Tibial nerve (tissue), 4 donors: ENCODE measurements at regions not wholly inside any gene's neighbourhood (a gene's known extent, or its start where the extent isn't known, plus 50 kb on each side); places are given as distances from the start of the nearest gene placed in this dataset. TPM values are rescaled to one million over a fixed set of nuclear protein-coding genes. Genes with fewer than 3 reads are reported as not detected.
"Not testable (repeated sequence)": the region's sequence is repeated elsewhere in the genome, so short reads cannot be mapped to it uniquely, and the experiment has no call there.

Experiments
- DNase-seq, 2 donors: peaks; one replicate each; pipeline ENCODE4 v3.0.0-alpha.2; 2019; ENCODE audit warnings: low spot score in 2 of 2
- H3K27ac ChIP-seq, 4 donors: fragments of 200-600 bp; sonication (generic) in 3 of 4; one replicate each; pipeline ENCODE4 v1.5.1; 2017 to 2019; ENCODE audit warnings: mild to moderate bottlenecking in 1 of 4
- H3K27me3 ChIP-seq, 2 donors: fragments of 200-600 bp; sonication (generic) in 1 of 2; one replicate each; pipeline versions ENCODE4 v1.5.1 to v1.6.0; 2017 to 2019
- H3K36me3 ChIP-seq, 3 donors: fragments of 200-600 bp; sonication (generic); one replicate each; pipeline ENCODE4 v1.5.1; 2018 to 2019
- H3K4me1 ChIP-seq, 4 donors: fragments of 200-600 bp; sonication (generic) in 3 of 4; one replicate each; pipeline ENCODE4 v1.5.1; 2017 to 2019
- H3K4me3 ChIP-seq, 4 donors: fragments of 200-600 bp; sonication (generic) in 3 of 4; one replicate each; pipeline ENCODE4 v1.5.1; 2017 to 2019; ENCODE audit warnings: mild to moderate bottlenecking in 1 of 4, moderate library complexity in 1 of 4
- H3K9me3 ChIP-seq, 4 donors: fragments of 200-600 bp; sonication (generic) in 3 of 4; one replicate each; pipeline ENCODE4 v1.5.1; 2017 to 2019
- CTCF ChIP-seq, 5 experiments: fragments of 200-600 bp in 3 of 5; fragments of 450-650 bp in 2 of 5; sonication (generic) in 3 of 5; IDR thresholded peaks; one replicate each; pipeline ENCODE4 v1.5.1; 2016 to 2019; ENCODE audit warnings: antibody characterized with exemption in 5 of 5, mild to moderate bottlenecking in 3 of 5, moderate library complexity in 2 of 5
- EP300 ChIP-seq, 2 donors: sonication (generic); formaldehyde crosslinking; IDR thresholded peaks; one replicate each; pipeline ENCODE4 v1.6.1; 2017; ENCODE audit warnings: antibody characterized with exemption in 2 of 2, mild to moderate bottlenecking in 1 of 2
- POLR2A ChIP-seq, 2 donors: fragments of 450-650 bp; IDR thresholded peaks; one replicate each; pipeline ENCODE4 v1.6.1; 2017; ENCODE audit warnings: antibody characterized with exemption in 2 of 2, mild to moderate bottlenecking in 2 of 2, moderate library complexity in 2 of 2
- WGBS, 2 donors: methylation state at CpG; one replicate each; pipeline ENCODE4 v1.1.5; 2018; 5-methylcytosine and 5-hydroxymethylcytosine counted together
- small RNA-seq: library from RNA; depleted of rRNA; stranded (forward); fragments of <200 nt; gene quantifications from one replicate; pipeline ENCODE3, GENCODE V24; 2016

GRCh38 chr5:50593681-50594080, 72.8 kb upstream of the PARP8 start:
- no peak for DNase-seq
- no peaks in the 10 kb centered on the region for H3K27me3 ChIP-seq
- H3K4me3 ChIP-seq = no peak overlapping the region
- H3K27ac ChIP-seq = no peak overlapping the region
- no peaks in the 10 kb centered on the region for H3K9me3 ChIP-seq
- TF ChIP-seq POLR2A (IDR thresholded peaks at IDR 0.05) (no peak), CTCF (IDR thresholded peaks at IDR 0.05) (no peak), EP300 (IDR thresholded peaks at IDR 0.05) (no peak)
- H3K4me1 ChIP-seq = no peaks in the 10 kb centered on the region
- WGBS, 2 donors = 22 to 27% methylated on average over 1 of the region's 1 CpG
- no peaks in the 10 kb centered on the region for H3K36me3 ChIP-seq

DNA sequence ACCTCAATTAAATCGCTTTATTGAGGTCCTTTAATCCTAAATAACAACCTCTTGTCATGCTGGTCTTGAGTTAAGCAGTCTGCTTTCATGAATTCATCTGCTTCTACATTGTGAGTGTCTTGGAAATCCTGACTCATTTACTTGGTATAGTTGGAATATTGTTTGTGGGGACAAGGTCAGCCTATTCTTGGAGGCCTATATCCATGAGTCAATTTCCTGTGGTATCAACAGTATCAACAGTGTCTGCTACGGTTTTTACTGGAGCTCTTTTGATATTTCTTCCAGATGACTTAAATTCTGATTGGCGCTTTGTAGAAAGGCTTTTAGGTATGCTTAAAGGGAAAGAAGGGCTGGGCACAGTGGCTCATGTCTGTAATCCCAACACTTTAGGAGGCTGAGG, 71.2 kb upstream of the PARP8 start:
- H3K4me3 ChIP-seq = no peak overlapping the region
- H3K27ac ChIP-seq = no peak overlapping the region
- no peaks in the 10 kb centered on the region for H3K27me3 ChIP-seq
- no peak for DNase-seq
- 39 to 47% methylated on average over 3 of the region's 3 CpGs for WGBS, 2 donors
- no peaks in the 10 kb centered on the region for H3K4me1 ChIP-seq
- TF ChIP-seq POLR2A (IDR thresholded peaks at IDR 0.05) (no peak), EP300 (IDR thresholded peaks at IDR 0.05) (no peak)
- H3K9me3 ChIP-seq = no peaks in the 10 kb centered on the region
- H3K36me3 ChIP-seq = no peaks in the 10 kb centered on the region

- H3K27me3 ChIP-seq, H3K4me1 ChIP-seq, H3K36me3 ChIP-seq, H3K27ac ChIP-seq, H3K4me3 ChIP-seq, H3K9me3 ChIP-seq, DNase-seq: not testable (repeated sequence)
- 74 to 77% methylated on average over 7 of the region's 7 CpGs for WGBS, 2 donors
Measured at GRCh38 chr5:50601576-50601975, 64.9 kb upstream of the PARP8 start.

DNA sequence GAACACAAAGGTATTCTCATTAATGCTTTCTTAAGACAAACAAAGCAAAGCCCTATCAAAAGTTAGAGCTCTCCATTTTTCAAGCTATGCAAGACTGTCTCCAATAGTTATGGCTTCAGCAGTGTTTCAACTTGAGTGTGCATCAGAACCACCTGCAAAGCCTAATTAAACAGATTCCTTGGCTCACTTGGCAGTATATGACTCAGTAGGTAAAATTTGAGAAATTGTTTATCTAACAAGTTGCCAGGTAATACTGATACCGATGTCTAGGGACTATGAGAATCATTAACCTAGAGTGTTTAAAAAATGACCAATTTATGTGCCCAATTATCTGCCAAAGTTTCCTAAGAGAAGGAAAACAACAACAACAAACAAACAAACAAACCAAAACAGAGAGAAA, 60.3 kb upstream of the PARP8 start:
- Histone ChIP-seq H3K36me3 (no peaks in the 10 kb centered on the region), H3K9me3 (peaks cover 0 to 9% (median 0%) of the 10 kb centered on the region in 4 donors), H3K27me3 (no peaks in the 10 kb centered on the region), H3K27ac (no peak overlapping the region), H3K4me3 (no peak overlapping the region), H3K4me1 (no peaks in the 10 kb centered on the region)
- TF ChIP-seq EP300 (IDR thresholded peaks at IDR 0.05) (no peak), POLR2A (IDR thresholded peaks at IDR 0.05) (no peak), CTCF (IDR thresholded peaks at IDR 0.05) (no peak)
- no peak for DNase-seq
- WGBS, 2 donors = 81 to 96% methylated on average over 1 of the region's 1 CpG

DNA sequence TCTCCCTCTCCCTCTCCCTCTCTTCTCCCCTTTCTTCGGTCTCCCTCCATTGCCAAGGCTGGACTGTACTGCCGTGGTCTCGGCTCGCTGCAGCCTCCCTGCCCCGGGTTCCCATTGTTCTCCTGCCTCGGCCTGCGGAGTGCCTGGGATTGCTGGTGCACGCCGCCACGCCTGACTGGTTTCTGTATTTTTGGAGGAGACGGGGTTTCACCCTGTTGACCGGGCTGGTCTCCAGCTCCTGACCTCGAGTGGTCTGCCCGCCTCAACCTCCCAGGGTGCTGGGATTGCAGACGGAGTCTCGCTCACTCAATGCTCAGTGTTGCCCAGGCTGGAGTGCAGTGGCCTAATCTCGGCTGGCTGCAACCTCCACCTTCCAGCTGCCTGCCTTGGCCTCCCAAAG, 59.0 kb upstream of the PARP8 start:
- not testable (repeated sequence) for H3K9me3 ChIP-seq, H3K36me3 ChIP-seq, DNase-seq

GRCh38 chr5:50607953-50608705, 58.3 kb upstream of the PARP8 start:
- not testable (repeated sequence) for DNase-seq, H3K36me3 ChIP-seq, H3K4me3 ChIP-seq, H3K27me3 ChIP-seq, H3K4me1 ChIP-seq, H3K9me3 ChIP-seq, H3K27ac ChIP-seq
- 83 to 87% methylated on average over 36 to 45 of the region's 49 CpGs for WGBS, 2 donors

More for the DNA sequence above, 59.0 kb upstream of the PARP8 start:
- not testable (repeated sequence) for H3K27me3 ChIP-seq, H3K4me1 ChIP-seq, H3K27ac ChIP-seq, H3K4me3 ChIP-seq
- 91 to 93% methylated on average over 17 of the region's 17 CpGs for WGBS, 2 donors

DNA sequence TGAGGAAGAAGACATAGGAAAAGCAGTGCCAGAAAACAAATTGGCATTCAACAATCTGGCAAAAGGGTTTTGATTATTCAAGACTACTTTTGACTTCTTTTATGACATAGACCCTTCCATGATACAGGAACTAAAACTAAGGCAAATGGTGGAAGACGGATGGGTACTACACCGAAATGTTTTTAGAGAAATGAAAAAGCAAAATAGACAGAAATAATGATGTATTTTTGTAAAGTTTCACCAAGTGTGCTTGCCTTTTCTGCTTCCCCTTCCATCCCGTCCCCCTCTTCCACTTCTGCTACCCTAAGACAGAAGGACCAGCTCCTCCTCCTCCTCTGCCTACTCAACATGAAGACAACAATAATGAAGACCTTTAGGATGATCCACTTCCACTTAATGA, 53.4 kb upstream of the PARP8 start:
- H3K27ac ChIP-seq, H3K4me3 ChIP-seq, H3K9me3 ChIP-seq, H3K27me3 ChIP-seq, H3K4me1 ChIP-seq, H3K36me3 ChIP-seq, DNase-seq: not testable (repeated sequence)
- whole genome bisulfite sequencing, 2 donors = 80 to 82% methylated on average over 3 of the region's 3 CpGs

Small RNAs in the stretch of these regions (small RNA-seq; reads per million reads assigned to genes)
- not detected for gene AC112187.2
